ENCODE measurements at regions not wholly inside any gene's neighbourhood (a gene's known extent, or its start where the extent isn't known, plus 50 kb on each side); places are given as distances from the start of the nearest gene placed in this dataset.

DNA sequence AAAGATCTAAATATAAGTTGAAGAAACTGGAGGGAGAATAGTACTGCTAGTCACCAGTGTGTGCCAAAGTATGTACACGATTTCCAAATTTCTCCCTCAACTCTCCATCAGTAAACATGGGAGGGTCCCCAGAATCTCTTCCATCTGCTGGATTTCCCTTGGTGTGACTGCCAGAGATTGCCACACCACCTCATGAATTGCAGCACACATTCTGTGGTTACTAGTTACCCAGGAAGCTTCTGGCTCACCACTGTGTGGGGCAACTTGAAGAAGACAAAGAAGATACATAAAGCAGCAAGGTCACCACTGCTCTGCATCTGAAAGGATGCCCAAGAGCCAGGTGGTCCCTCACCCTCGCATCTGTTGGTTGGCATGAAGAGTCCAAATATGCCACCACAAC lies 191.7 kb upstream of the ESRRG start:
- TF ChIP-seq, protein P1, sequence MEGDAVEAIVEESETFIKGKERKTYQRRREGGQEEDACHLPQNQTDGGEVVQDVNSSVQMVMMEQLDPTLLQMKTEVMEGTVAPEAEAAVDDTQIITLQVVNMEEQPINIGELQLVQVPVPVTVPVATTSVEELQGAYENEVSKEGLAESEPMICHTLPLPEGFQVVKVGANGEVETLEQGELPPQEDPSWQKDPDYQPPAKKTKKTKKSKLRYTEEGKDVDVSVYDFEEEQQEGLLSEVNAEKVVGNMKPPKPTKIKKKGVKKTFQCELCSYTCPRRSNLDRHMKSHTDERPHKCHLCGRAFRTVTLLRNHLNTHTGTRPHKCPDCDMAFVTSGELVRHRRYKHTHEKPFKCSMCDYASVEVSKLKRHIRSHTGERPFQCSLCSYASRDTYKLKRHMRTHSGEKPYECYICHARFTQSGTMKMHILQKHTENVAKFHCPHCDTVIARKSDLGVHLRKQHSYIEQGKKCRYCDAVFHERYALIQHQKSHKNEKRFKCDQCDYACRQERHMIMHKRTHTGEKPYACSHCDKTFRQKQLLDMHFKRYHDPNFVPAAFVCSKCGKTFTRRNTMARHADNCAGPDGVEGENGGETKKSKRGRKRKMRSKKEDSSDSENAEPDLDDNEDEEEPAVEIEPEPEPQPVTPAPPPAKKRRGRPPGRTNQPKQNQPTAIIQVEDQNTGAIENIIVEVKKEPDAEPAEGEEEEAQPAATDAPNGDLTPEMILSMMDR (IDR thresholded peaks at IDR 0.05) = no peak
- Histone ChIP-seq H3K9me3 (no peaks in the 10 kb centered on the region), H3K27ac (no peak overlapping the region), H3K36me3 (no peaks in the 10 kb centered on the region), H3K4me3 (no peak overlapping the region), H3K27me3 (ENCODE audit: low read depth) (no peaks in the 10 kb centered on the region), H3K4me1 (no peaks in the 10 kb centered on the region)
- DNase-seq (no peak), ATAC-seq (no peak)
- intact Hi-C loops (cut with DNase I) = no loop called here

DNA sequence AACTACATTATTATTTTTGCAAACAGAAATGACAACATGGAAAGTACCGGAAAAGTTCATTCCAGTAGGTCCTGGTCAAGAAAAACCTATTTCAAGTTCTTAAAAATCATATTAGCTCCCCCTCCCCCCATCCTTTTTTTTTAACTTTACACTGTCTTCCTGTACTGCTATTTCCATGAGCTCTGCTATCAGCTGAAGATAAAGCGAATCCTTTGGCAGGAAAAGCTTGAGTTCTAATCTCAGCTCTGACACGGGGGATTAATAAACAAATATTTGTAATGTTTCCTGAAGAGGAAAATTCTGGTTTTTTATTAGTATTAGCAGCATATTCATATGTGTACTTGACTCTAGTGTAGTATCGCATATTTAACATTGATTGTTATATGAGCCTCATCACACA lies 190.7 kb upstream of the ESRRG start:
- Histone ChIP-seq H3K4me3 (no peak overlapping the region), H3K36me3 (no peaks in the 10 kb centered on the region), H3K27ac (no peak overlapping the region), H3K27me3 (ENCODE audit: low read depth) (no peaks in the 10 kb centered on the region), H3K4me1 (no peaks in the 10 kb centered on the region), H3K9me3 (no peaks in the 10 kb centered on the region)
- TF ChIP-seq, protein P1 (IDR thresholded peaks at IDR 0.05) = no peak
- DNase-seq (no peak), ATAC-seq (no peak)
- intact Hi-C loops (cut with DNase I) = no loop called here

DNA sequence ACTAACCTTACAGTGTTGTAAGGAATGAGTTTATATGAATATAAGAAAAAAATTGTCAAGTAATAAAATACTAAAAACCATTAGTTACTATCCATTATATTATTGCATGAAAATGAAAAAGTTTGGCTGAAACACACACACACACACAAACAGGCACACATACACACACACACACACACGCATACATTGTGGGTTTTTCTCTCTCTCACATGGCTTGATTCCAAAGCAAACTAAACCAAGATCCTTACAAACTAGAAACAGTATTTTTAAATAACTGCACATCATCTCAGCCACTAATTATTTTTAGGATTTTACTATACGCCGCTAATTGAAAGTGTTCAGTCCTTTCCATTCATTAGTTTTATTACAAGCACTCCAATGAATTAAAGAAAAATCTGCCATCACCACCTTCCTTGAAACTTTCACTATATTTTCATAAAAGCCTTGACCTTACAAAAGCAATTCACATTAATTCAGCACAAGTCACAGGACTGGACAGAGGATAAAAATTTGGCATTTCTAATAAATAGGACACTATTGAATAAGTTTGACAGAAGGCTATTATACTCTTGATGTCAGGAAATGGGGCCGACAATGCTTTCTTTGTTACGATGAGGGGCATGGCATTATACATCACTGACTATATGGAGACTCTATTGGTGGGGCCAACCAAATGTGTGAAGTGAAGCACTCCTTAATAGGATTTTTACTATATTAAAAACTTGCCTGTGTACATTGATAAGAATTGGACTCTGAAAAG lies 187.0 kb upstream of the ESRRG start:
- ATAC-seq = no peak
- DNase-seq = no peak
- no peak overlapping the region for H3K4me3 ChIP-seq
- intact Hi-C loops (cut with DNase I) = no loop called here
- H3K27me3 ChIP-seq (ENCODE audit: low read depth) = no peaks in the 10 kb centered on the region
- H3K36me3 ChIP-seq = no peaks in the 10 kb centered on the region
- no peaks in the 10 kb centered on the region for H3K4me1 ChIP-seq
- H3K9me3 ChIP-seq = no peaks in the 10 kb centered on the region
- no peak overlapping the region for H3K27ac ChIP-seq
- TF ChIP-seq, protein P1 (IDR thresholded peaks at IDR 0.05) = no peak

DNA sequence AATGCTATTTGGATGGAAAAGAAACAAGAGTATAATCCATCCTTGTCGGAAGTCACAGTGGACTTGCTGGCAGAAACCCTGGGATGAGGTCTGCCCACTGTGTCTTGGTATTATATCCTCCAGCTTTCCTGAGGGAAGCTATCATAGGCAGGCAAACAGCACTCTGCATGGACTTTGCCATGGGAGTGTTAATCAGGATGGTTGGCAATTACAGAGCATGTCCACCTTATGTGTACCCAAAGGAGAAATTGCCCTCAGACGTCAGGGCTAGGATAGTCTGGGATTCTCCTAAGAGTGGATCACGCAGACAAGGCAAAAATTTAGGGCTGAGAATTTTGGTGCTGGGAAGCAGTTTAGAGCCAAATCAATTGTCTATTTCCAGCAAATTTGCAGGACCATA lies 184.9 kb upstream of the ESRRG start:
- Histone ChIP-seq H3K27ac (no peak overlapping the region), H3K27me3 (ENCODE audit: low read depth) (no peaks in the 10 kb centered on the region), H3K9me3 (no peaks in the 10 kb centered on the region), H3K4me3 (no peak overlapping the region), H3K36me3 (no peaks in the 10 kb centered on the region), H3K4me1 (no peaks in the 10 kb centered on the region)
- DNase-seq (no peak), ATAC-seq (no peak)
- intact Hi-C loops (cut with DNase I) = no loop called here
- TF ChIP-seq, protein P1 (IDR thresholded peaks at IDR 0.05) = no peak

DNA sequence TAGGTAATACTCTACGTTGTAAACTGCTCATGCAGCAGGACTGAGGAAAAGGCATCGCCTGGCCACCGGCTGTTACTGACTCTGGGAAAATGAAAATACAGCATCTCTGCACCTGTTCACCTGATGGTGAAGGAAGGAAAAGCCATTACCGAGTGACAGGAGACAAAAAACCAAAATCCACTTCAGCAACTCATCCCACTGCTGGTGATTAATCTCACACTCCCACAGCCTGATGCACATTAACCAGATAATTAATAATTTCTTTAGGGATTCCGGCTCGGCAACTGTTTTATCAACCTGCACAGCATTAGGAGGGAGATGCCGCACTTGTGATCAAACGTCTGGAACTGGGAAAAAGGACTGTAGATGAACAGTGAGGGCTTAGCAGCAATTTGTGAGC lies 183.9 kb upstream of the ESRRG start:
- Histone ChIP-seq H3K9me3 (no peaks in the 10 kb centered on the region), H3K36me3 (no peaks in the 10 kb centered on the region), H3K4me3 (no peak overlapping the region), H3K27me3 (ENCODE audit: low read depth) (no peaks in the 10 kb centered on the region), H3K27ac (no peak overlapping the region), H3K4me1 (no peaks in the 10 kb centered on the region)
- DNase-seq = no peak
- intact Hi-C loops (cut with DNase I) = no loop called here
- no peak for ATAC-seq
- TF ChIP-seq, protein P1 (IDR thresholded peaks at IDR 0.05) = no peak

All from lower lobe of right lung (tissue), 2 donors.